ENCODE measurements at regions not wholly inside any gene's neighbourhood (a gene's known extent, or its start where the extent isn't known, plus 50 kb on each side); places are given as distances from the start of the nearest gene placed in this dataset.
"Not testable (repeated sequence)": the region's sequence is repeated elsewhere in the genome, so short reads cannot be mapped to it uniquely, and the experiment has no call there.

DNA sequence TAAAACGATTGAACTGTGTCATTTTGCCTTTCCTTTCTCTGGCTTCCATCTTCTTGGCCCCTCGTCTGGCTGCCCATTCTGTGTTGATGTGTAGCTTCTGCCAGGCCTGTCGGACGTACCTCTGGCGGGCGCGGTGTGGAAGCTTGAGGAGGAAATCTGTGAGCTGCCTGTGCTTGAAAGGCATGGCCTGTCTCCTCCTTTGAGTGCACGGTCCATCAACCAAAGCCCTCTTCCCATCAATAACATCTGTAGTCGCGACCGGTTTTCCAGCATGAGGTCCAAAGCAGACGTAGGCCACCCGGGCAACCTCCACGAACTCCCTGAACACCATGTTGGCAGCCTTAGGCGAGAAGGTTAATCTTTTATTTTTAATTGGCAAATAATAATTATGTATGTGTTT is 202.7 kb downstream of the CRLF2 start:
- no peak for DNase-seq

GRCh38 chrX:1006156-1006730 is 206.2 kb downstream of the CRLF2 start:
- DNase-seq: no peak

GRCh38 chrX:1002611-1003010 is 209.8 kb downstream of the CRLF2 start:
- DNase-seq: no peak

DNA sequence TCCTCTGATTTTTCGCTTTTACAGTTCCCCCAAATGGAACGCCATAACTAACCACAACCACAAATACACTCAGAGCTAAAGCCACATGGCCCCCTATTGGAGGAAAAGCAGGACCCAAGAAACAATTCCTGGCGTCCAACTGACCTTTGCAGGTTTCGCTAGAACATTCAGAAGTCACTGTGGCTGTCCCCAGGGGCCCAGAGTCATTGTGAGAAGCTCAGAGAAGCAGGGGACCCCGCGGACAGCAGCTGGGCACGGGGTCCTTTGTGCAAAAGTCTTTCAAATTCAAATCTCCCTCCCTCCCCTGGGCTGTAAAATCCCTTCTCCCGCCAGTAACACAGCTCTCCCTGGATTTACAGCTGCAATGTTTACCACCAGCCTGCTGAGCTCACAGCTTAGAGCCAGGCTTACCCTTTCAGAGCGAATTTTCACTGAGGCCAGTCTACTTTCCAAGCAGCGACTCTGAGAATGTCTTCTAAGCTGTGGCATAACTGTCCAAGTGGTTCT is 214.8 kb downstream of the CRLF2 start:
- DNase-seq: no peak

DNA sequence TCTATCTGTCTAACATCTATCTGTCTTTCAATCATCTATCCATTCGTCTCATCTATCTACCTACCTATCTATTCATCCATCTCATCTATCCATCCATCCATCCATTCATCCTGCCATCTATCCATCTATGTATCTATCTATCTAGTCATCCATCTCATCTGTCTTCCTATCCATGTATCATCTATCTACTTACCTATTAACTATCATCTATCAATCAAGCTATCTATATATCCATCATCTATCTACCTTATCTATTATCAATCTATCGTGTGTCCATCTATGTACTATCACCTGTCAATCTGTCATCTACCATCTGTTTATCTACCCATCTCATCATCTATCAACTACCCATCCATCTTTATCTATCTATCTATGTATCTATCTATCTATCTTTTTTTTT is 217.7 kb downstream of the CRLF2 start:
- no peak for DNase-seq

DNA sequence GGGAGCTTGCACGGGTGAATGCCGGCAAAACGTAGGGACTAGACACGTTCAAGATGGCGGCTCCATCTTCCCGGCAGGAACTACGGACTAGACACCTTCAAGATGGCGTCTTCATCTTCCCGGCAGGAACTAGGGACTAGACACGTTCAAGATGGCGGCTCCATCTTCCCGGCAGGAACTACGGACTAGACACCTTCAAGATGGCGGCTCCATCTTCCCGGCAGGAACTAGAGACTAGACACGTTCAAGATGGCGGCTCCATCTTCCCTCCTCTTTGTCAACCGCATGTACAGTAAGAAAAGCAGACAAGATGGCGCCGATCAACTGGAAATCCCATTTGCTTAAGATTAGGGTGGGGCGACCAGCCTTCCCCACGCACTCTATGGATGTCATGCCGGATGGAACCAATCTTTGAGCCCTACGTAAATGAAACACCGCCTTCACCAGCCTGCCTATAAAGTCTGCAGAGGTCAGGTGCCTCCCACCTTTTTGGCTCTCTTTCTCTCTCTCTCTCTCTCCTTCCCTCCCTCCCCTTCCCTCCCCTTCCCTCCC is 222.4 kb downstream of the CRLF2 start:
- DNase-seq: peak; percentile 54

DNA sequence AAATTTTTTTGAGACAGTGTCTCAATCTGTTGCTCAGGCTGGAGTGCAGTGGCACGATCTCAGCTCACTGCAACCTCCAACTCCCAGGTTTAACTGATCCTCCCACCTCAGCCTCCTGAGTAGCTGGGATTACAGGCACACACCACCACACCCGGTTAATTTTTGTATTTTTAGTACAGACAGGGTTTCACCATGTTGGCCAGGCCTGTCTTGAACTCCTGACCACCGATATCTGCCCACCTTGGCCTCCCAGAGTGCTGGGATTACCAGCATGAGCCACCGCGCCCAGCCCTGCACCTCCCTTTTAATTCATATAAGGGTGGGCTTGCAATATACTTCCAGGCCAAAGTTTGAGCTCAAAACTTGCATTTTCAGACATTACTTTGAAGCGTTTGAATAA is 223.9 kb downstream of the CRLF2 start:
- DNase-seq: not testable (repeated sequence)

DNA sequence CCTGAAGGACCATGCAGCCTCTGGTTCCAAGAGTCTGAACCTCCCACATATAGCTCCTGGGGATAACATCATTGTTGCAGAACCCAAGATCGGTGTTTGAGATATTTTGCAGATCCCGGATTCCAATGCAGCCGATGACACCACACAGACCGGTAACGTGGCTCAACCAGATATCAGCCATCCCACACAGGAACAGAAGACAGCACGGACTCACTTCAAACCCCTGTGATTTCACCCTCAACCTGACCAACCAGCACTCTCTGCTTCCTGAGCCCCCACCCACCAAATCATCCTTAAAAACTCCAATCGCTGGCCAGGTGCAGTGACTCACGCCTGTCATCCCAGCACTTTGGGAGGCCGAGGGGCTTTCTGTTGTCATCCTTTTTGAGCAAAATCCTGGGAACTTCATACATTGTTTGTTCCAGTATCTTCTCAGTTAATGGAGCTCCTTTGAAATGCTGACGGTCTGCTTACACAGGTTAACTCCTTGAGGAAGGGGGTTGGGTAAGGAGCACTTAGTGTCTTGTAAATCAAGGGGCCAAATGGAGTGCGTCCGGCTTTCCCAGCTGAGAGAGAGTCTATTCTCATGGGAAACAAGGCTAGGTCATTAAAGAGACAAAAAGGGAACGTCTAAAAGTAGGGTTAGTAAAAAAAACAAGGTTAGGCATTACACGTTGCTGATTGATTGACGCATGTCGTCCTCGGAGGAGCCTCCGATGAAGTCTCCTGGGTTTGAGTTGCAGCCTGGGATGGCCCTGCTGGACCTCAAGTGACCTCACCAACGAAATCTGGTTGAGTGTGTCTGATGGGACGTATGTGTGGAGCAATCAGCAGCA is 230.4 kb downstream of the CRLF2 start:
- no peak for DNase-seq

DNA sequence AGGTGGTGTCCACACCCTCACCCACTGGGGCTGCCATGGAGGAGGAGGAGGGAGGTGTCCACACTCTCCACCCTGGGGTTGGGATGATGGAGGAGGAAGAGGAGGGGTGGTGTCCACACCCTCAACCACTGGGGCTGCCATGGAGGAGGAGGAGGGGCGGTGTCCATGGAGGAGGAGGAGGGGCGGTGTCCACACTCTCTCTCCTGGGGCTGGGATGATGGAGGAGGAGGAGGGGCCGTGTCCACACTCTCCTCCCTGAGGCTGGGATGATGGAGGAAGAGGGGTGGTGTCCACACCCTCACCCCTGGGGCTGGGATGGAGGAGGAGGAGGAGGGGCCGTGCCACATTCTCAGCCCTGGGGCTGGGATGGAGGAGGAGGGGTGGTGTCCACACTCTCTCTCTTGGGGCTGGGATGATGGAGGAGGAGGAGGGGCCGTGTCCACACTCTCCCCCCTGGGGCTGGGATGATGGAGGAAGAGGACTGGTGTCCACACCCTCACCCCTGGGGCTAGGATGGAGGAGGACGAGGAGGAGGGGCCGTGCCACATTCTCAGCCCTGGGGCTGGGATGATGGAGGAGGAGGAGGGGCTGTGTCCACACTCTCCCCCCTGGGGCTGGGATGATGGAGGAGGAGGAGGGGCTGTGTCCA is 231.7 kb downstream of the CRLF2 start:
- no peak for DNase-seq

DNA sequence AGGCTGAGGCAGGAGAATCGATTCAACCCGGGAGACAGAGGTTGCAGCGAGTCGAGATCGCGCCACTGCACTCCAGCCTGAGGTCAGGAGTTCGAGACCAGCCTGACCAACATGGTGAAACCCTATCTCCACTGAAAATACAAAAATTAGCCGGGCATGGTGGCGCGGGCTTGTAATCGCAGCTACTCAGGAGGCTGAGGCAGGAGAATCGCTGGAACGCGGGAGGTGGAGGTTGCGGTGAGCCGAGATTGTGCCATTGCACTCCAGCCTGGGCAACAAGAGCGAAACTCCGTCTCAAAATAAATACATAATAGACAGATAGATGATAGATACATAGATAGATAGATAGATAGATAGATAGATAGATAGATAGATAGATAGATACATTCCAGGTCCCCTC is 233.3 kb downstream of the CRLF2 start:
- not testable (repeated sequence) for DNase-seq

DNA sequence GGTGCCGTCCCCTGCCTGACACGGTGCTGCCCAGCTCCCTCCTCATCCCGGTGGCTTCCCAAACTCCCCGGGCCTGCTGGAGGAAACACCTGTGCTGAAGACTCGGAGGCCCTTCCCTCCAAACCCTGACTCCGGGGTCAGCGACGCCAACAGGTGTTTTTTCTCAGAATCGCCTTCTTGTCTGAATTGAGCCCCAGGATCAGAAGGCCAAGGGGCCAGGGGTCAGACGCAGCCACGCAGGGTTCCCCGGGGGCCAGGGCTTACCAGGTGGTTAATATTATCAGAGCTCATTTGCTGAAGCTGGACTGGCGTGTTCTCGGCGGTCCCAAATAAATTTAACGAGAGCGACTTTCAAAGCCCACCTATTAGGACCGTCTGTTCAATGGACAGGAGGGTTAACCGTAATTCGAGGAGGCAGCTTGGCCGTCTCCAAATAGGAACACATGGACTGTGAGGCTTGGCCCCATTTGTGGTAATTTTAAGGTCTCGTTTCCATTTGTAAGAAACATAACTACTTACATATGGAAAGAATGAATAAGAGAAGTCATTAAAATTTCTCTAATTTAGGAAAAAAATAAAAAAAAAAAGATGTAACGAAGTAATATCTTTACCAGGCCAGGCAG is 239.3 kb downstream of the CRLF2 start:
- DNase-seq: no peak

DNA sequence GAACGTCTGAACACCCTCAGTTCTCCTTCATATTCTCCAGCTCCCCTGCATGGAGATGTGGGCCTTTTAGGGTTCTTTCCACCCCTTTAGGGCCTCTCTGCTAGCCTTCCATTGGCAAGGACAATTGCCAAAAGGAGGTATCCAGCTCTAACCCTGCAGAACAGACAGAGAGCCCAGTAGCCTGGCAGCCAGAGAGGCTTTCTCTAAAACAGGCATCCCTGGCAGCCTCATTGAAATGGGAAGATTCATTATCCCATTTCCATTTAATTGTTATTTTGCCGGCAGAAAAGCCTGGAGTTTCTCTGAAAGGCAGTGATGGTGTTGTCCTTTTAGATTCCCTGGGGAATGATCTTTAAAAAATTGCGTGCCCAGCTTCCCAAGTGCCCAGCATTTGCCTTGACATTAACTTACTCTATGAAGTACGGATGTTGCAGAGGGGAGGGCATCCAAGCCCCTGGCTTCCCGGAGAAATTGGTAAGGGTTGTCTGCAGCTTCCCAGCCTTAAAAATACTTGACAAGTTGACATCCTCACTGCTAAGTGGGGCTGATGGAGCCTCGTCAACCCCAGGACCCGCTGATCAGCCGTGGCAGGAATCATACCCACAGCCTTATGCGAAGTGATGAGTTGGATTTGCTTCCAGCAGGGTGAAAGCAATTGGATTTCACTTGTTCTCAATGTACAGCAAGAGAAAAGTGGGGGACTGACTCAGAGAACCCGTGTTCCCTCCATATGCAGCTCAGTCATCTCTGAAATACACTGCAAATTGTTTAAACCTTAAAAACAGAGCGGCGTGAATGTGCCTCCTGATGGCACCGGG is 244.1 kb downstream of the CRLF2 start:
- no peak for DNase-seq

GRCh38 chrX:966396-967070 is 245.9 kb downstream of the CRLF2 start:
- no peak for DNase-seq

DNA sequence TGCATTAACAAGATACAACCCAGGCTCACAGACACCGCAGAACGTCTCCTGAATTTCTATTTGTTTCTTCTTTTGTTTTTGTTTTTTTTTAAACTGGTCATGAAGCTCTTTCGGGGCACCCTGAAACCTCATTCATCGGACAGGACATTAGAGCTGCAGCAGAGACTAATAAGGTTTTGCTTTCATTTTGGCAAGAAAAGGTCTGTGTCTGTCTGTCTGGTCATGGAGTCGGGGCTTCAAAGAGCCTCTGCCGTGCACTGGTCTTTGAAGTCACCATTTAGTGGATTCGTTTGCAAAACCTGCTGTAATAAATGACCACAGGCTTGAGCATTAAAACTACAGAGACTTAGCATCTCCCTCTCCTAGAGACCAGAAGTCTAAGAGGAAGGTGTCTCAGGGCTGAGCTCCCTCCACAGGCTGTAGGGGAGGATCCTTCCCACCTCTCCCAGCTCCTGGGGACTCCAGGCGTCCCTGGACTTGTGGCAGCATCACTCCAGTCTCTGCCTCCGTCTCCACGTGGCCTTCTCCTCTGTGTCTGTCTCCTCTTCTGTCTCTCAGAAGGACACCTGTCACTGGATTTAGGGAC is 247.5 kb downstream of the CRLF2 start:
- DNase-seq: no peak

GRCh38 chrX:960821-961220 is 251.6 kb downstream of the CRLF2 start:
- no peak for DNase-seq

- no peak for DNase-seq
Measured at GRCh38 chrX:959595-959994, 252.9 kb downstream of the CRLF2 start.

- DNase-seq: not testable (repeated sequence)
Measured at GRCh38 chrX:955168-955781, 257.2 kb downstream of the CRLF2 start.

DNA sequence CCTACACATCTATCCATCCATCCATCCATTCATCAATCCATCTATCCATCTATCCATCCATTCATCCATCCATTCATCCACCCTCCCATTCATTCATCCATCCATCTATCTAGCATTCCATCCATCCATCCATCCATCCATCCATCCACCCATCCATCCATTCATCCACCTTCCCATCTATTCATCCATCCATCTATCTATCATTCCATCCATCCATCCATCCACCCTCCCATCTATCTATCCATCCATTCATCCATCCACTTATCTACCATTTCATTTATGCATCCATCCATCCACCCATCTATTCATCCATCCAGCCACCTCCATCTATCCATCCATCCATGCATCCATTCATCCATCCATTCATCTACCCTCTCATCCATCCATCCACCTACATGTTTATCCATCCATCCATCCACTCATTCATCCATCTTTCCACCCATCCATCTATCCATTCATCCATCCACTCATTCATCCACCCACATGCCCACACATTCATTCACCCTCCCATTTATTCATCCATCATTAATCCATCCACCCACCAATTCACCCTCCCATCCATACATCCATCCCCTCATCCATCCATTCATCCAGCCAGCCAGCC is 258.5 kb downstream of the CRLF2 start:
- DNase-seq: no peak

DNA sequence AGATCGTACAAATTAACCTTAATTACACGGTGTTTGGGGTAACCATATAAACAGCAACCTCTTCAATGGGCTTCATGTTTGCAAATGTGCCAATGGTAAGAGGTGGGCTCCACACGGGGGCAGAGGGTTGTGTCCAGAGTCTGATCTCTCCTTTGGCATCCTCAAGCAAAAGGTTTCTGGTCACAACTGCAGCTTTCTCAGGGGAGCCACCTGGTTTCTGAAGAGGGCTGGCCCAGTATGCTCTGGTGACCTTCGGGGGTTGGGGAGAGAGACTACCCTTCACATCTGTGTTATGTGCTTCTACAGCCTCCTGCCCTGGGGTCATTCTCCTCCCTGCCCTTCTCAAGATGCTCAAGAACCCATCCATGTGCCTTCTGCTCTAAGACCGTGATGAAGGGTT is 259.6 kb downstream of the CRLF2 start:
- DNase-seq: no peak

- DNase-seq: not testable (repeated sequence)
Measured at GRCh38 chrX:947262-947661, 265.2 kb downstream of the CRLF2 start.

All from NCI-H146 (cell line).